Ascending aorta (tissue), 2 donors: ENCODE measurements at regions not wholly inside any gene's neighbourhood (a gene's known extent, or its start where the extent isn't known, plus 50 kb on each side); places are given as distances from the start of the nearest gene placed in this dataset.

ENCODE experiments used
- DNase-seq, 2 donors: peaks; one replicate each; pipeline ENCODE4 v3.0.0-alpha.2; 2019; ENCODE audit warnings: low spot score in 2 of 2
- H3K27ac ChIP-seq, 2 donors: fragments of 200-600 bp; sonication (generic); one replicate each; pipeline ENCODE4 v1.5.1; 2016 to 2017; ENCODE audit warnings: mild to moderate bottlenecking in 1 of 2
- H3K27me3 ChIP-seq: fragments of 200-600 bp; sonication (generic); one replicate; pipeline ENCODE4 v1.5.1; 2017
- H3K36me3 ChIP-seq, 2 donors: fragments of 200-600 bp; sonication (generic); one replicate each; pipeline ENCODE4 v1.5.1; 2016
- H3K4me1 ChIP-seq, 2 donors: fragments of 200-600 bp; sonication (generic); one replicate each; pipeline ENCODE4 v1.5.1; 2016 to 2017; ENCODE audit warnings: mild to moderate bottlenecking in 1 of 2
- H3K4me3 ChIP-seq, 2 donors: fragments of 200-600 bp; sonication (generic); one replicate each; pipeline ENCODE4 v1.5.1; 2016 to 2017; ENCODE audit warnings: mild to moderate bottlenecking in 1 of 2
- H3K9me3 ChIP-seq, 2 donors: fragments of 200-600 bp; sonication (generic); one replicate each; pipeline ENCODE4 v1.5.1; 2016
- CTCF ChIP-seq, 3 experiments: fragments of 200-600 bp in 2 of 3; fragments of 450-650 bp in 1 of 3; sonication (generic) in 2 of 3; IDR thresholded peaks; one replicate each; pipeline ENCODE4 v1.5.1; 2016 to 2019; ENCODE audit warnings: antibody characterized with exemption in 3 of 3, mild to moderate bottlenecking in 1 of 3, moderate library complexity in 1 of 3
- intact Hi-C: fragments of 100-400 bp; cut with DNase I; formaldehyde crosslinking; loops from one replicate; pipeline ENCODE4 v1.15.1; 2023

- TF ChIP-seq CTCF (IDR thresholded peaks at IDR 0.05) = no peak
- Histone ChIP-seq H3K4me1 (no peaks in the 10 kb centered on the region), H3K9me3 (no peaks in the 10 kb centered on the region), H3K36me3 (no peaks in the 10 kb centered on the region), H3K27ac (no peak overlapping the region), H3K27me3 (no peaks in the 10 kb centered on the region), H3K4me3 (no peak overlapping the region)
- intact Hi-C loops = no loop called here
- DNase-seq = no peak
Observed at GRCh38 chr10:8778713-8779112, 724.2 kb downstream of the GATA3 start.

- Histone ChIP-seq H3K36me3 (no peaks in the 10 kb centered on the region), H3K4me3 (no peak overlapping the region), H3K27me3 (no peaks in the 10 kb centered on the region), H3K4me1 (no peaks in the 10 kb centered on the region), H3K27ac (no peak overlapping the region), H3K9me3 (peaks cover 0 to 5% of the 10 kb centered on the region in 2 donors)
- DNase-seq = no peak
- TF ChIP-seq CTCF (IDR thresholded peaks at IDR 0.05) = no peak
- intact Hi-C loops = no loop called here
Observed at GRCh38 chr10:8787649-8788048, 733.2 kb downstream of the GATA3 start.

GRCh38 chr10:8790390-8790789, 735.9 kb downstream of the GATA3 start:
- no peak for TF ChIP-seq CTCF (IDR thresholded peaks at IDR 0.05)
- Histone ChIP-seq H3K27me3 (no peaks in the 10 kb centered on the region), H3K27ac (no peak overlapping the region), H3K36me3 (no peaks in the 10 kb centered on the region), H3K4me3 (no peak overlapping the region), H3K9me3 (peaks cover 0 to 5% of the 10 kb centered on the region in 2 donors), H3K4me1 (no peaks in the 10 kb centered on the region)
- DNase-seq = no peak
- intact Hi-C loops = no loop called here

GRCh38 chr10:8794860-8795259, 740.4 kb downstream of the GATA3 start:
- no peak overlapping the region for H3K4me3 ChIP-seq
- intact Hi-C loops = no loop called here
- H3K27me3 ChIP-seq = no peaks in the 10 kb centered on the region
- TF ChIP-seq CTCF (IDR thresholded peaks at IDR 0.05) = no peak
- no peaks in the 10 kb centered on the region for H3K9me3 ChIP-seq
- H3K4me1 ChIP-seq = no peaks in the 10 kb centered on the region
- no peaks in the 10 kb centered on the region for H3K36me3 ChIP-seq
- DNase-seq = no peak
- no peak overlapping the region for H3K27ac ChIP-seq

GRCh38 chr10:8800426-8800825, 745.9 kb downstream of the GATA3 start:
- Histone ChIP-seq H3K4me3 (no peak overlapping the region), H3K9me3 (no peaks in the 10 kb centered on the region), H3K27ac (no peak overlapping the region), H3K36me3 (no peaks in the 10 kb centered on the region), H3K4me1 (no peaks in the 10 kb centered on the region), H3K27me3 (no peaks in the 10 kb centered on the region)
- intact Hi-C loops = no loop called here
- TF ChIP-seq CTCF (IDR thresholded peaks at IDR 0.05) = no peak
- DNase-seq = no peak

GRCh38 chr10:8803992-8804391, 749.5 kb downstream of the GATA3 start:
- DNase-seq = no peak
- no peak overlapping the region for H3K27ac ChIP-seq
- no peaks in the 10 kb centered on the region for H3K9me3 ChIP-seq
- intact Hi-C loops = no loop called here
- TF ChIP-seq CTCF (IDR thresholded peaks at IDR 0.05) = no peak
- no peaks in the 10 kb centered on the region for H3K4me1 ChIP-seq
- H3K4me3 ChIP-seq = no peak overlapping the region
- H3K27me3 ChIP-seq = no peaks in the 10 kb centered on the region
- no peaks in the 10 kb centered on the region for H3K36me3 ChIP-seq
